Hepatocyte (in vitro differentiated cells): ENCODE measurements at regions not wholly inside any gene's neighbourhood (a gene's known extent, or its start where the extent isn't known, plus 50 kb on each side); places are given as distances from the start of the nearest gene placed in this dataset.

ENCODE experiments used
- CTCF ChIP-seq: fragments of 200-600 bp; sonication (generic); IDR thresholded peaks from 2 replicates; pipeline ENCODE4 v1.5.1; 2016; ENCODE audit warnings: antibody characterized with exemption, mild to moderate bottlenecking; ENCODE audit not compliant: poor library complexity
- EZH2 ChIP-seq: fragments of 200-600 bp; sonication (generic); IDR thresholded peaks from 2 replicates; pipeline ENCODE4 v1.6.1; 2016; ENCODE audit warnings: antibody characterized with exemption, mild to moderate bottlenecking, borderline replicate concordance
- EZH2phosphoT487 ChIP-seq: fragments of 200-600 bp; sonication (generic); IDR thresholded peaks from one replicate; pipeline ENCODE4 v1.6.1; 2018; ENCODE audit warnings: antibody characterized with exemption, mild to moderate bottlenecking, low read depth, moderate library complexity; ENCODE audit not compliant: unreplicated experiment, severe bottlenecking

GRCh38 chr6:167442796-167443680 lies 118.2 kb downstream of the TTLL2 start:
- no peak for TF ChIP-seq CTCF
- no peak for TF ChIP-seq EZH2phosphoT487
- TF ChIP-seq EZH2, result no peak
